NCI-H82 treated with DMSO at 0.1 percent for 48 hours (cell line): ENCODE measurements at regions not wholly inside any gene's neighbourhood (a gene's known extent, or its start where the extent isn't known, plus 50 kb on each side); places are given as distances from the start of the nearest gene placed in this dataset.

ENCODE experiments used
- DNase-seq: peaks from one replicate; lab custom pipeline; 2025; ENCODE audit not compliant: unreplicated experiment; lab: John Stamatoyannopoulos, UW

DNA sequence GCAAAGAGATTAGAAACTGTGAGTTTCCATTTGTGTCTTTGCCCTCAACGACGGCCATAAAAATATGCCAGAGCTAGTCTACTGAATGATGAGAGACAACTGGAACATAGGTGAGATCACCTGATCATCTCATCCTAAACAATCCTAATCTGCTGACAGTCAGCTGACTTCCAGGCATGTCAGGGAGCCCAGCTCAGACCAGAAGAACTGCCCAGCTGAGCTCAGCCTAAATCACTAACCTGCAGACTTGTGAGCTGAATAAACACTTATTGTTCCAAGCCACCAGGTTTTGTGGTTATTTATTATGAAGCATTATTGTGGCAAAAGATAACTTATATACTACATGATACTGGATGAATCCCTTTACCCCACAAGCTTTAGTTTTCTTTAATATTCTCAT is 118.9 kb upstream of the PLEKHG7 start:
- DNase-seq, result no peak

DNA sequence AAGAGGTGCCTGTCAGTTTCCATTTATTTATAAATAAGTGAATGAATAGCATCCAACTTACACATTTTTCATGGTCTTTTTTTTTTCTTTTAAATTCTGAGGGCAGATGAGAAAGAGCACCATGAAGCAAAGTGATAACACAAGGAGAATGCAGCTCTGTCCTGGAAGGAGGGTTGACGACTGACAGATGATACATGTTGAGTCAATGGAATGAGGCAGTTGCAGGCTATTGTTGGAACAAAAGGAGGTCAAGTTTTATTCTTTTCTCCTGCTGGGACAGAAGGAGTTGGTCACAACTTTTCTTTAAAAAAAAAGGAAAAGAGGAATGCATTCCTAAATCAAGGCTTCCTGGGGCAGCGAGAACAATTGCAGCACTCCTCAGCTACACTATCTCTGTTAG is 119.9 kb upstream of the PLEKHG7 start:
- no peak for DNase-seq

DNA sequence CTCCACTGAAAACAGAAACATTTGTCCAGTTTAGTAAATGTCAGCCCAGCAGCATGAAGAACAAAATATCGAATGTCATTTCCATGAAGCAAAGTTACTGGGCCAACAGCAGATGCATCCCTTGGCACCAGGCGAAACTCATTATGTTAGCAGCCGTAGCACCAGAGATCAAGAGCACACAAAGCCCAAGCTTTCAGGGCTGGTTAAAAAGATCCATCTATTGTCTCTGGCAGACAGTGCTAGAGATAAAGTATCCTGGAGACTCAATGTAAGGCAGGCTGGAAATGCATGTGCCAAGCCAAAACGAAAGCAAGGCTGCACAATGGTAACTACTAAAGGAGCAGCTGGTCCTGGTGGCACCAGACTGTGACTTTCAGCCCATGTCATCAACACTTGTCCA is 120.3 kb upstream of the PLEKHG7 start:
- no peak for DNase-seq

DNA sequence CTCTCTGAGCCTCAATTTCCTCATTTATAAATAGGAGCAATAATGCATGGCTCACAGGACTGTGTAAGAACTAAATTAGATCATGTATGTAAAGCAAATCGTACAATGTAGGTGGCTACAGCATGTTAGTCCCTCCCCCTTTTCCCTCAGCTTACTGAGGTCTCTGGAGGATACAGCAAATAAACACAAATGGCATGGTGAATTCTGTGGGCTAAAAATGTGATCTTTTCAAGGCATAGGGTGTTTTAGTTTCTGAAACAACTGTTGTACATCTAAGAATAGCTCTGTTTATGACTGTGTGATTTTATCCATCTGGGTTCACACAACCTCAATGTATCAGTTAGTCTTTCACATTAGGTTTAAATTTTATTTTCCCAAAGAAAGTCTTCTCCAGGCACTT is 121.2 kb upstream of the PLEKHG7 start:
- DNase-seq, result no peak

DNA sequence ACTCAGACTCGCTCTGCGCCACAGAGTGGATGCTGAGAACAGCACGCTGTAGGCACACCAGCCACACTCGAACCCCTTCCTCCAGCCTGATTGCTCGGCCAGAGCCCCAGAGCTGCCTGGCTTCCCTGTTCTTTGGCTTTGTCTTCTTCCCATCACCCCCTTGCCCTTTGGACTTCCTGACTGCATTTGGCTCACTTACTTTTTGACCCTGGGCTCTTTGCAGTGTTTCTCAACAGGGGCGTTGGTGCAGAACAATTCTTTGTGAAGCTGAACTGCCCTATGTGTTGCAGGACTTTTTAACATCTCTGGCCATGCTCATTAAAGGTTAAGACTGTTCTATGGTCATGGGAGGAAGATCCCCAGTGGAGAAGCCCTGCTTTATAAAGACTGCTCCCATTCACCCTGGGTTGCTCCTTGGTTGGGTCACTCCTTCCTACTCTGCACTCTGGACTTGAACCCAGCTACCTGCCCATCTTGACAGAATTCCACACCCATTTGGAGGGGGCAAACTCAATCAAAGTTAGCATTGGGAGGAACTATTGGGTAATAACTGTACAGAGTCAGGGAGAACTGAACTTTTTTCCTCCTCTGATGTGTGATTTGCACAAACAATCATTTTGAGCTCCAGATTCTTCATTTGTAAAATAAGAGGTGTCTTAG is 127.7 kb upstream of the PLEKHG7 start:
- no peak for DNase-seq

DNA sequence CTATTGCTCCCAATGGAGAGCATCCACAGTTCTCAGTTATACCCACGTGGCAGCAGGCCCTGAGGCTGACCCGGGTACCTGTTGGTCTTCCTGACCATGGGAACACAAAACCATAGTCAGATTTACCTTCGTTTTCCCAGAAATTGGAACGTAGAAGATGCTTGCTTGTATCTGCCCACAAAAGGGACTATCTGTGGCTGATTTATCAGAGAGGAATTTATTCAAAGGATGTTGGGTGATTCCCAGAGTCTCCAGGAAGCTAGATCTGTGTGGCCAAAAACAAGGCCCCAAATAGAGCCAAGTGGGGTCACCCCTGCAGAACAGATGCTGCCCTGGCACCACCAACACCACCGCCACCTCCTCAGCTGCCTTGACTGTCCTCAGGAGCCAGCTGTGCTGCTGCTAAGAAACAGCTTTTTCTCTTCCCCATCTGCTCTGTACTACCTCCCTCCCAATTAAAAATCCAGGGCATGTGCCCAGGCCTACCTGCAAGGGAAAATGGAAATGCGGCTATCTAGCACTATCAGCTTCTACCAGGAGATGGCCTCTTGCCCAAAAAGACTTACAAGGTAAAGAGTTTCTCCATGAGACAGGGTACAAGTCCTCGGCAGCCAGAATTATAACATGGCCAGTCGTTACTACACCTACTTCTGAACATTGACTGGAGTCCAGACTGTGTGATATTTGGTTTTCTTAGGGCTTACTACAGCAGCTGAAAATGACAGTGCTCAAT is 128.6 kb upstream of the PLEKHG7 start:
- DNase-seq, result peak; percentile 28

DNA sequence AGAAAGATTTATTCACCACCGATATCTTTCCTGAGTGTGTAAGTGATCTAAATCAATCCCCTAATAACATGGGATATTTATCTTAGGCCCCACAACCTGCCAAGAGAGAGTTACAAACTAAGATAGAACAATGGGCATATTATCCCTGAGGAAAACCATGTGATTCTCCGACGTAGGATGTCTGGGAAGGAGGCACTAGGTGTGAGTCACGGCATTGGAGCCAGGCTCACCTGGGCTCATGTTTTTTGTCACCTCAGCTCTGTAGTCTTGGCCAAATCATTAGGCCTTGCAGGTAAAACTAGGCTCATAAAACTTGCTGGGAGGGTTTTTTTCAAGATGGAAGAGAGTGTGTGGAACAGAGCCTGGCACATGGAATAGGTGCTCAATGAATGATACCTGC is 129.7 kb upstream of the PLEKHG7 start:
- DNase-seq, result no peak

DNA sequence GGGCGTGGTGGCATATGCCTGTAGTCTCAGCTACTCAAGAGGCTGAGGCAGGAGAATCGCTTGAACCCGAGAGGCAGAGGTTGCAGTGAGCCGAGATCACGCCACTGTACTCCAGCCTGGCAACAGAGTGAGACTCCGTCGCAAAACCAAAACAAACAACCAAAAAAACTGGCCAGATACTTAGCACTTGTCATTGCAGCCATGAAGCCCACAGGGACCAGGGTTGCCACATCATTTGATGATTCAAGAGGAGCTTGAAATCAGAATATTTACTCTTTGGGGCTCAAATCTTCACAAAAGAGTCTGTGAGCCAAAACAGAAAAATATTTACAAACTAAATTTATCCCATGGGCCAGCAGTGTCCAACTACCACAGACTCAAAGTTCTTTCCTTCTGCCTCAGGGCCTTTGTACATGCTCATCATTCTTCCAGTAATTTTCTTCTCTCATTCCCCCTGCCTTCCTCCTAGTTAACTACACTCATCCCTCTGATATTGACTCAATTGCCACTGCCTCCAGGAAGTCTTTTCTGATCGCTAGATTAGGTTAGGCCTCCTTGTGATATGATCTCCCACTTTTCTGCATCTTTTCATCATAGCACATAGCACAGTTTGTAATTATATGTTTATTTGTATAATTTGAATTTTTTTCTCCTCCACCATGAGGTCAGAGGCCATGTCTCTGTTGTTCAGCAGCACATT is 130.8 kb upstream of the PLEKHG7 start:
- DNase-seq, result no peak

DNA sequence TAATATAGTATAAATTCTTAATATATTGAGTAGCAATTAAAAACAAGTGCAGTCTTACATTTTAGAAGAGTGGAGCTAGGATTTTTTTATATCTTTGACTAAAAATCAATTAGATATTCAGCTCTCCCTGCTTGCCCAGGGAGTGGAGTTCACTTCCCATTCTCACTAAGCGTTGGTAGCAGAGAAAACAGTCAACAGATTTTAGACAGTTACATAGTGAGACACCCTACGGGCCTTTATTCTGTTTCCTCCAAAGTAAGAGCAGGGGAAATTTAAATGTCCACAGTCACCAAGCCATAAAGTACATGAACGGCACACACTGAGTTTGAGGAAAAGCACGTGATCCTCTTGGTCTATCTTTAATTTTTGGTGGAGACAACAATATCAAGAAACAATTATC is 131.6 kb upstream of the PLEKHG7 start:
- DNase-seq, result no peak

DNA sequence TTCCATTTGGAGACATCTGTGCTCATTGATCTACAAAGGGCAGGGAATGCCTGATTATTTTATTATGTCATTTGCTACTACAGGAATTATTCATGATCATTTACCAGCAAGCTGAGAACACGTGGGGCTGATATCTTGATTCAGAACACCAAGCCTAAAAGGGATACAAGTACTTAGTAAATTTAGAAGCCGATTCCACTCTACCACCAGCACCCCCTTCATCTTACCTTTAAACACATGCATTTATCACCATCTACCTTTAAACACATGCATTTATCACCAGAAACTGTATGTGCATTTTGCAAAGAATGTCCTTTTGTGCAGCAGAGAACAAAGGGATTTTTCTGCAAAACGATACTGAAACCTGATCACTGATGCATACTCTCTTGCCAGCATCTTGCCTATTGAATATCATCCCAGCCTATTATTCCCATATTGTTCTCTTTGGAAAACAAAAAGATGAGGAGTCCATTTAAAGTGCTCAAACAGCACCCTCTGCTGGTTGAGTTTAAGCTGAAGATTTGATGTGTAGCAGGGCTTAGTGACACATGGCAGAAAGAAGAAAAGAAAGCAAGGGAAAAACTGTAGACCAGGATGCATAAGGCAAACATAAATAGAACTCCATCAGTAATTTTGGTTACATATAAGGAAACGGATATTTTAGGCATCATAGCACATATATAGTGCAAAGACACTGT is 132.6 kb upstream of the PLEKHG7 start:
- DNase-seq, result peak; percentile 79

DNA sequence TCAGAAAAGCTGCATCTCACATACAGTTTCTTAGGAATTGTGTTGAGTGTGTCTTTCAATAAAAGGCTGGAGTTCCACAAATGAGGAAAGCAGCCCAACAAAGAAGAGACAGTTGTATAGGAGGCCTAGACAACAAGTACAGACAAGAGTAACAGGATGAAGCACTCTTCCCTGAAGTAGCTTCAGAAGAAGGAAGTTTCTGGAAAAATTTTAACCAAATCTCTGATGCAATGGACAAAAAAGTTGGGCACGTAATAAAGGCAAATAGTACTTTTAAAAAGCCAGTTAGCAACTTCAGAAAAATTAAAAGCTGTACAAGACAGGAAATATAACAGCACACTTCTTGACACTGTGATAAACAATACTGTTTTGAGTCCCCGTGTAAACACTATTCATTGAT is 134.1 kb upstream of the PLEKHG7 start:
- DNase-seq, result no peak

DNA sequence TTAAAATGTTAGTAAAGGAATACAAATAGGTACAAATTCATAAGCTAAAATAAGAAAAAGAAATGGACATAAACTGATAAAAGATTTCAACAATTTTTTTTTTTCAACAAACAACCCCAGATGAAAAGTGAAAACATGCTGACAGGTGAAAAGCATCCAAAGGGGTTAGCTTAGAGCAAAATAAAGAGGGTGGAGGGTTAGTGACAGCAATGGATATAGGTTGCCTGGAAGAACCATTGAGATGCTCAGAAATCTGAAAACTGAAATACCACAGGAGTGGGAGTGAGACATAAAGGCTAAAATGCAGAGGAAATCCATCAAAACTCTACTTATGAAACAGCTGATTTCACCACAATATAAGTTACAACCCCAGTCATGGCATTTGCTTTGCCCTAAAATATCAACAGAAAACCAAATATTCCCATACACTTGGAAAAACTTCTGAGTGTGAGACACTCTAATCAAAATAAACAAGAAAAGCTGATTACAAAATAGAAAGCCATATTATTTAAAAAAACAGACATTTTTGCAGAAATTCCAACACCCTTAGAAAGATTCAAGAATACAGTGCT is 136.3 kb upstream of the PLEKHG7 start:
- DNase-seq, result no peak

DNA sequence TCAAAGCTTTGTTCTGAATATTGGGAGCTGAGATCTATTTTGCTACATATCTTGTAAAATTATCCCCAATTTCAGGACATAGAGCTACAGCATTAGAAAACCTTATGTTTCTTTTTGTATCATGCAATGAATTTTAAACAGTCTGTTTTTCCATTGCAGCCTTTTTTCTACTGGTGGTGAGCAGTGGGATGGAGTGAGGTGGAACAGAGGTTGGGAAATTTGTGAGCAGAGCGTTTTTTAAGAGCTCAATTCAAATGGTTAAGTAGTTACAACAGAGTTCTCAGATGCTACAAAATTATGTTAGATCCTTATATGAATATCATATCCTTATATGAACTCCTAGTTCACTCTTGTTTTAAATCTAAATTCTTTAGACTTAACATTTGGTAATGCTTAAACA is 139.0 kb upstream of the PLEKHG7 start:
- no peak for DNase-seq

DNA sequence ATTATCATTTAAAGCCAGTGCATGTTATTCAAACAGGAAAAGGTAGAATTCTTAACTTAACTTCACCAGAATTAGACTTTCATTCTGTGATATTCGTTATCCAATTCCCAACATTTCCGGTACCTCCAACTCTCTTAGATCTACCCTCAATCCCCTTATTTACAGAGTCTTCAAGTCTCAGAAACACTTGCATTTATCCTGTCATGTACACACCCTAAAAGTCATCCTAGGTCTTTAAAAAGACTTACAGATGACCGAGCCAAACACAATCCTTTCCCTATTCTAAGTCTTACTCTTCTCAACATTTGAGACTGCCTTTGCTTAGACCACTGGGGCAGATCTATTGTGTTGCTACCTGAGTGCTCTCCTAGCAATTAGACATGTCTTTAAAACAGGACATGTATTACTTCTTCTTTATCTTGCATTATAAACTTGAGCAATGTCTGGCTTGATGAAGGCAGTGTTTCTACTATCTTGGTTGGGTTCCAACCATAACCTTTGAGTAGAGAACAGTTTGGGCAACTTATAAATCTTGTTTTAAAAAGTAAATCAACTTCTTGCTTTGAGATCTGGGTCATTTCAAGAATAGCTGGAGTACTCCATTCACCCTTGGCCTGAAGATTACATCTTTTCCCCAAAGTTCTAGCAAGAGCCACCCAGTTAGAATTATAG is 140.6 kb upstream of the PLEKHG7 start:
- DNase-seq, result peak; percentile 34

DNA sequence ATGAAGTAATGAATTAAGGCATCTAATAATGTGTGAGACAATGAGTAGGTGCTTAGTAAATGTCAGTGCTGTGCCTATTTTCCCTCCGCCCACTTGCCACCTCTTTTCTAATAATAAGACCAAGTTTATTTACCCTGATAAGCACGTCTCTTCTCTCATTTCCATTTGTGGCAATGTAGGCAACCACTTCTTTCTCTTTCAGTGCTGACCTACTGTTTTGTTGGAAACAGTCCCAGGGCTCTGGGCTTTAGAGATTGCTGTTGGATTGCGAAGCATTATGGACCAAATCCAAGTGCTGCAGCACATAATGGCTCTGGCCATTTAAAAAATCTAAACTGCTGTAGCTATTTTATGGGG is 141.3 kb upstream of the PLEKHG7 start:
- DNase-seq, result no peak

DNA sequence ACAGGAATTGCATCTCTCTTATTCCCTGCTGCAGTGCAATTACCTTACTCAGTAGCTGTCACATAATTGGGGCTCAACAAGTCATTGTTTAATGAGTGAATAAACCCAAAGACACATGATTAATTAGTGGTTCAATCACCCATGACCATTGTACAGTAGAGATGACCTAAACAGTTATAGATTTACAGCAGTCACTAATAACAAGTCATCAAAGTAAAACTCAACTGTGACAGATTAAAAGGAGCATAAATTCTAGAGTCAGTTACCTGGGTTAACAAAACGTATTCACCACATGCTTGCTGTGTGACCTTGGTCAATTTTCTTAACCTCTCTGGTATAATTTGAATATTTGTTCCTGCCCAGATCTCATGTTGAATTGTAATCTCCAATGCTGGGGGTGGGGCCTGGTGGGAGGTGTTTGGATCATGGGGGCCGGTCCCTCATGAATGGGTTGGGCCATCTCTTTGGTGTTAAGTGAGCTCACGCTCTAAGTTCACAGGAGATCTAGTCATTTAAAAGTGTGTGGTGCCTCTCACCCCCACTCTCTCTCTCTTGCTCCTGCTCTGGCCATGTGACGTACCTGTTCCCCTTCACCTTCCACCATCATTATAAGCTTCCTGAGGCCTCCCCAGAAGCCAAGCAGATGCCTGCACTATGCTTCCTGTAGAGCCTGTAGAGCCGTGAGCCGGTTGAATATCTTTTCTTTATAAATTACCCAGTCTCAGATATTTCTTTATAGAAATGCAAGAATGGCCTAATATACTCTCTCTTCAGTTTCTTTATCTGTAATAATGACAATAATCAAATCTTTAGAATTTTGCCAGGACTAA is 141.9 kb upstream of the PLEKHG7 start:
- no peak for DNase-seq

DNA sequence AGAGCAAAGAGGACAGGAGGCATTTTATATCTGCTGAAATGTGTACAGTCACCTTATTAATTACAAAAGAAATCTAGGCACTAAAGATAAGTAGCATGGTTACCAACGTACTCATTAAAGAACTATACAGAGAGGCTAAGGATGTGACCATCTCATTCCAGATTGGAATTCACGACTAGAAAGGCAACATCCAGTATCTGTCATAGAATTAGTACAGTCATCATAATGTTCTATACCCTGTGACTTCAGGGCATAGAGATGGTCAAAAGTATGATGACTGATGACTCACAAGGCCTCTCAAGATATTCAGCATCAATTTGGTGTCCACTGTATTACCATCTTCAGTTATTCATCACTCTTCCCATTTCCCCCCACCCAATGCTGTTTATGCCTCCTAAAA is 144.0 kb upstream of the PLEKHG7 start:
- no peak for DNase-seq

DNA sequence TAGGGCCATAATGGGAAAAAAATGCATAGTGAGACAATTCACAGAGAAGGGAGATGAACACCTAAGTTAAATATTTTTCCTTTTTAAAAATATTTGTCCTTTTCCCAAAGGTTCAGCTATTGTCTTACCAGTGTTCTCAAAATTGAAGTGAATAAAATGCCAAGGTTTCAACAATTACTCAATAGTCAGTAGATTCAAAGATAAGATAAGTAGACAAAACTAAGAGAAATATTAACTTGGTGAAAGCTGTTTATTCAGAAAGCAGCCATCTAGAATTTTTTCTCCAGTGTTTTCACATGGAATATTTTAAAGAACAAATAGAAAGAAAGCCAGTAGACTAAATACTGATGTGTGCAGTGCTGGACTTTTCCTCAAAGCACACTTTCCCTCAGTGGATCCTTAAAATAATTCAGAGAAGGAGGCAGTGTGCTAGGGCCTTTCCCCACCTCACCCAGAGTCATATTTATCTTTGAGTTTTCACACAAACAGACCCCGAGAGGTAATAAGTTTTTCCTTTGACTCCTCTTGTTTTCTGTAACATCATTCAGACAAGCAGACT is 144.5 kb upstream of the PLEKHG7 start:
- no peak for DNase-seq

DNA sequence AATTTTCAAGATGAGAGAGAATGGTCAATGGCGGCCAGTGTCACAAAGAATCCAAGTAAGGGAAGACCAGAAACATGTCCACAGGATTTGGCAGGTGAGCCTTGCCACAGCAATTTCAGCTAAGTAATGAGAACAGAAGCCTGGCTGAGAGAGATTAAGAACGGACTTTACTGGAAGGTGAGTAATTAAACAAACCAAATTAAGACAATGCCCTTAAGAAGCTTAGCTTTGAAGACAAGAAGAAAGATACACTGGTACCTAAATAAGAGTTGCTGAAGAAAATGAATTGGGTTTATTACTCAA is 145.4 kb upstream of the PLEKHG7 start:
- DNase-seq, result peak; percentile 85
